ENCODE measurements at regions not wholly inside any gene's neighbourhood (a gene's known extent, or its start where the extent isn't known, plus 50 kb on each side); places are given as distances from the start of the nearest gene placed in this dataset.
"Not testable (repeated sequence)": the region's sequence is repeated elsewhere in the genome, so short reads cannot be mapped to it uniquely, and the experiment has no call there.

DNA sequence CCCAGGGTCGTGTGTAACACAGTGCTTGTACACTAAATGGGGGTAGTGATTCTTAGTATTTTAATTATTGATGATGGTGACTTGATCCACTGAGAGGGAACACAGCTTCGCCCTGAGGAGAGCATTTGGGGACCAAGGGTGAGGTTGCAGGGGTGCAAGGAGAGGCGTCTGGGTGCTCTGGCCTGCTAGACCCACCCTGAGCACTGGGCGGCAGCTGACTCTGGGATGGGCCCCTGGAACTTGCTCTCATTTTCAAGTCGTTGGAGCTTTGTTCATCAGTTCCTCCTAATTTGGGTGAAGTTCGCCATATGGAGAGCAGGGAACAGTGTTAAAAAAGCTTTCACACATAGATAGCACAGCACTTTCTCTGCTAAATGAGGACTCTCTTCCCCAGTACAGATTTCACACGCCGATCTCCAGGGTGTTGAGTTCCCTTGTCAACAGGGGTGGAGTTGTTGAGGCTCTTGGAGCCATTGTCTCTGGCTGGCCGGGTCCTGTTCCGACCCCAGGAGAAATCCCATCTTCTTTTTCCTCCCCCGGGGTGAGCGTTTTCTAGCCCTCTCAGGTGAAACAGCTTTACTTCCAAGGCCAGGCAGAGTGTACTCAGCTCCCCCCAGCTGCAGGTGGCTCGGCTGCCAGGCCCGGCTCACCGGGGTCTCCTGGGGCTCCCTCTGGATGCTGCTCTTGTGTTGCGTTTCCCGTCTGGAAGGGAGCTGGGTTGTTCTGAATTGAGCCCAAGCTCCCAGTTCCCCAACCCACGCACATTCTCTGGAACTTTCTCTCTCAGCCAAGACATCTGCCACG, 367.4 kb downstream of the RPS6KC1 start:
- H3K4me3 Mint-ChIP-seq (ENCODE audit: low read depth) = no peak overlapping the region
- H3K9me3 Mint-ChIP-seq (ENCODE audit: low read depth) = no peaks in the 10 kb centered on the region
- peaks cover 26% of the 10 kb centered on the region for H3K27me3 Mint-ChIP-seq
- H3K36me3 Mint-ChIP-seq (ENCODE audit: insufficient read depth) = no peaks in the 10 kb centered on the region
- TF ChIP-seq, protein P1, sequence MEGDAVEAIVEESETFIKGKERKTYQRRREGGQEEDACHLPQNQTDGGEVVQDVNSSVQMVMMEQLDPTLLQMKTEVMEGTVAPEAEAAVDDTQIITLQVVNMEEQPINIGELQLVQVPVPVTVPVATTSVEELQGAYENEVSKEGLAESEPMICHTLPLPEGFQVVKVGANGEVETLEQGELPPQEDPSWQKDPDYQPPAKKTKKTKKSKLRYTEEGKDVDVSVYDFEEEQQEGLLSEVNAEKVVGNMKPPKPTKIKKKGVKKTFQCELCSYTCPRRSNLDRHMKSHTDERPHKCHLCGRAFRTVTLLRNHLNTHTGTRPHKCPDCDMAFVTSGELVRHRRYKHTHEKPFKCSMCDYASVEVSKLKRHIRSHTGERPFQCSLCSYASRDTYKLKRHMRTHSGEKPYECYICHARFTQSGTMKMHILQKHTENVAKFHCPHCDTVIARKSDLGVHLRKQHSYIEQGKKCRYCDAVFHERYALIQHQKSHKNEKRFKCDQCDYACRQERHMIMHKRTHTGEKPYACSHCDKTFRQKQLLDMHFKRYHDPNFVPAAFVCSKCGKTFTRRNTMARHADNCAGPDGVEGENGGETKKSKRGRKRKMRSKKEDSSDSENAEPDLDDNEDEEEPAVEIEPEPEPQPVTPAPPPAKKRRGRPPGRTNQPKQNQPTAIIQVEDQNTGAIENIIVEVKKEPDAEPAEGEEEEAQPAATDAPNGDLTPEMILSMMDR (IDR thresholded peaks at IDR 0.05; ENCODE audit: unreplicated experiment) = no peak
- no peaks in the 10 kb centered on the region for H3K4me1 Mint-ChIP-seq (ENCODE audit: low read depth)
- DNase-seq (ENCODE audit: low spot score, unreplicated experiment) = no peak
- no peak overlapping the region for H3K27ac Mint-ChIP-seq

DNA sequence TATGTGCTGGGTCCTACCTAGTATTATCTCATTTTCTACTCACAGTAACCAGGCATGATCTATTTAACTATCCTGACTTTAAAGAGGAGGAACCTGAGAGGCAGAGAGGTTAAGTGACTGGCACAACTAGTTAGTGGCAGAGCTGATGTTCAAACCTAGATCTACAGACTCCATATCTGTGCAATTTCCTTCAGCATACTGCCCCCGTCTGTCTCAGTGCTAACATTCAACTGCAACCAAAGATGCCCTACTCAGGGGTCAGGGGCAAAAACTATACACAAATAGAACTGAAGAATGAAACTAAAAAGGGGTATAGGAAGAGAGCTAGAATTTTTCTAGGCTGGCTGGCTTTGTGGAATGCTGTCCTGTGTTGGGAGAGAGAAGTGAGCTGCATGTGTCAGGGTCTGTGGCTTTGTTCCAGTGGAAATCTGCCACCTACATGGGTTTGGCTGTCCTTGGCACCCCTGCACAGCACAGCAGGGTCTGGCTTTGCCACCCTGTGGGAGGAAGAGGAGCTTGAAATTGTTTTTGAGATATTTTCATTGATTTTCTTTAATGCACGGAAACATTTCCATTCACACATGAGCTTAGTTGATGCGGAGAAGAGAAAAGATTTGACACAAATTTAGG, 368.5 kb downstream of the RPS6KC1 start:
- TF ChIP-seq, protein P1 (IDR thresholded peaks at IDR 0.05; ENCODE audit: unreplicated experiment) = no peak
- no peak overlapping the region for H3K4me3 Mint-ChIP-seq (ENCODE audit: low read depth)
- H3K36me3 Mint-ChIP-seq (ENCODE audit: insufficient read depth) = no peaks in the 10 kb centered on the region
- H3K9me3 Mint-ChIP-seq (ENCODE audit: low read depth) = no peaks in the 10 kb centered on the region
- peaks cover 32% of the 10 kb centered on the region for H3K27me3 Mint-ChIP-seq
- H3K4me1 Mint-ChIP-seq (ENCODE audit: low read depth) = no peaks in the 10 kb centered on the region
- no peak for DNase-seq (ENCODE audit: low spot score, unreplicated experiment)
- H3K27ac Mint-ChIP-seq = no peak overlapping the region

DNA sequence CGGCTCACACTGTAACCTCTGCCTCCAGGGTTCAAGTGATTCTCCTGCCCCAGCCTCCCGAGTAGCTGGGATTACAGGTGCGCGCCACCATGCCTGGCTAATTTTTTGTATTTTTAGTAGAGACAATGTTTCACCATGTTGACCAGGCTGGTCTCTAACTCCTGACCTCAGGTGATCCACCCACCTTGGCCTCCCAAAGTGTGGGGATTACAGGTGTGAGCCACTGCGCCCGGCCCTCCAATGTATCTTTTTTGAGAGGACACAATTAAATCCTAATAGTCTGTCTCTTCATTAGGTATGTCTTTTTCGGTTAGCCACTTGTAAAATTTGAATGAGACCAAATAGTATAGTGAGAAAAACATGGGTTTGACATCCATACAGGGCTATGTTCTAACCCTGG, 370.1 kb downstream of the RPS6KC1 start:
- not testable (repeated sequence) for H3K27ac Mint-ChIP-seq; DNase-seq (ENCODE audit: low spot score, unreplicated experiment); H3K9me3 Mint-ChIP-seq (ENCODE audit: low read depth); H3K4me3 Mint-ChIP-seq (ENCODE audit: low read depth); H3K36me3 Mint-ChIP-seq (ENCODE audit: insufficient read depth); H3K4me1 Mint-ChIP-seq (ENCODE audit: low read depth)
- H3K27me3 Mint-ChIP-seq = peaks cover 40% of the 10 kb centered on the region

DNA sequence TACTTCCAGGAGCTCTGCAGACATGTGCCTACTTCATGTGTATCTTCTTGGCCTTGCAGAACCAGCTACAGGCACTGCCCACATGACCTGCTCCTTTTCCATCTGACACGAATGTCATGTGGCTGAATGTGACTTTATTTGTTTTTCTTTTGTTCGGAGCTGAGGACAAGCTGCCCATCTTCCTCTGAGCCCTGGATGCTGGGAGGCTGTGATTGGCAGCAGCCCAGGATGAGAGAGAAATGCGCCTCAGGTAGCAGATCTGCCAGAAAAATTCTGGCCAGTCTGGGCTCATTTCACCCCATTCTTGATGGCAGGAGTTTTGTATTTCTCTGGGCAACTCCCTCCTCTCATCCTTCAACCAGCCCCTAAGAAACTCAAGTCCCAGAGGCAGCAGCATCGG, 372.0 kb downstream of the RPS6KC1 start:
- peaks cover 38% of the 10 kb centered on the region for H3K27me3 Mint-ChIP-seq
- TF ChIP-seq, protein P1 (IDR thresholded peaks at IDR 0.05; ENCODE audit: unreplicated experiment) = no peak

DNA sequence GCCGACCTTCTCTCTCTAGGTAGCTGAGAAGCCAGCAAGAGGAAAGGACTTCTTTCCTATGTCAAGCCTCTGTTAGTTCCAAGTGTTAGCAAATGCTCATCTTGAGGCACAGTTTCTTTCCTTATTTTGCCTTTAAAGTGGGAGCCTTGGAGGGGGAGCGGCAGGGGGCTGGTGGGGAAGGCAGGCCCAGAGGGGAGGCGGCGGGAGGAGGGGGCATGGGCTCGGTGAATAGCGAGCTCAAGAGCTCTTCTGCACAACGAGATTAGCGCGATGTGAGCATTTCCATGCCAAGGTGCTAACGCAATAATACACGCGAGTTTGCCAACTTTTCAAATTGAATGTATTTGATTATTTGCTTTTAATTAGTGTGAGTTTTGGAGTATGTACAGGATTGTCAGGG, 372.6 kb downstream of the RPS6KC1 start:
- H3K36me3 Mint-ChIP-seq (ENCODE audit: insufficient read depth) = no peaks in the 10 kb centered on the region
- H3K27me3 Mint-ChIP-seq = peaks cover 32% of the 10 kb centered on the region
- no peaks in the 10 kb centered on the region for H3K9me3 Mint-ChIP-seq (ENCODE audit: low read depth)
- no peak overlapping the region for H3K4me3 Mint-ChIP-seq (ENCODE audit: low read depth)
- DNase-seq (ENCODE audit: low spot score, unreplicated experiment) = no peak
- TF ChIP-seq, protein P1 (IDR thresholded peaks at IDR 0.05; ENCODE audit: unreplicated experiment) = no peak
- no peak overlapping the region for H3K27ac Mint-ChIP-seq
- H3K4me1 Mint-ChIP-seq (ENCODE audit: low read depth) = no peaks in the 10 kb centered on the region

More for the DNA sequence above, 372.0 kb downstream of the RPS6KC1 start:
- no peak for DNase-seq (ENCODE audit: low spot score, unreplicated experiment)
- Mint-ChIP-seq H3K4me3 (ENCODE audit: low read depth) (no peak overlapping the region), H3K9me3 (ENCODE audit: low read depth) (no peaks in the 10 kb centered on the region), H3K4me1 (ENCODE audit: low read depth) (no peaks in the 10 kb centered on the region), H3K27ac (no peak overlapping the region), H3K36me3 (ENCODE audit: insufficient read depth) (no peaks in the 10 kb centered on the region)

Data from progenitor cell of endocrine pancreas (in vitro differentiated cells).